ENCODE measurements at regions not wholly inside any gene's neighbourhood (a gene's known extent, or its start where the extent isn't known, plus 50 kb on each side); places are given as distances from the start of the nearest gene placed in this dataset.

DNA sequence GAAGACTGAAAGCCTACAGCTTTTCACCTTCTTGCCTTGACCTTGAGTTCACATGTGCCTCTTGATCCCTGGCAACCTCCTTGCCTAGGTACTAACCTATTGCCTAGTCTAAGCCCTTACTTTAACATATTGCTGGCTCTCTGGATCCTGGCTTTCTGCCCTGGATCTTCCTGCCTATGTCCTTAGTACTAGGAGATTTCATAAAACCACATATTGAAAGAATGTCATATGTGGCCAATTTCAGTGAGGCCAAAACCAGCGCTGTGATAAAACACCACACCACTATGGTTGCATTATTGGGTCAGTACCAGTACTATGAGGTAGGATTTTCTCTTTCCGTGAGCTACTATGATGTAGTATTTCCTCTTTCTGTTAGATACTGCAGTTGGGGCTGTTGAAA, 80.4 kb downstream of the CT47B1 start:
- TF ChIP-seq TAF1 (conservative IDR thresholded peaks at IDR 0.05): no peak
- TF ChIP-seq RAD21 (IDR thresholded peaks at IDR 0.05): no peak
- TF ChIP-seq, protein P1, sequence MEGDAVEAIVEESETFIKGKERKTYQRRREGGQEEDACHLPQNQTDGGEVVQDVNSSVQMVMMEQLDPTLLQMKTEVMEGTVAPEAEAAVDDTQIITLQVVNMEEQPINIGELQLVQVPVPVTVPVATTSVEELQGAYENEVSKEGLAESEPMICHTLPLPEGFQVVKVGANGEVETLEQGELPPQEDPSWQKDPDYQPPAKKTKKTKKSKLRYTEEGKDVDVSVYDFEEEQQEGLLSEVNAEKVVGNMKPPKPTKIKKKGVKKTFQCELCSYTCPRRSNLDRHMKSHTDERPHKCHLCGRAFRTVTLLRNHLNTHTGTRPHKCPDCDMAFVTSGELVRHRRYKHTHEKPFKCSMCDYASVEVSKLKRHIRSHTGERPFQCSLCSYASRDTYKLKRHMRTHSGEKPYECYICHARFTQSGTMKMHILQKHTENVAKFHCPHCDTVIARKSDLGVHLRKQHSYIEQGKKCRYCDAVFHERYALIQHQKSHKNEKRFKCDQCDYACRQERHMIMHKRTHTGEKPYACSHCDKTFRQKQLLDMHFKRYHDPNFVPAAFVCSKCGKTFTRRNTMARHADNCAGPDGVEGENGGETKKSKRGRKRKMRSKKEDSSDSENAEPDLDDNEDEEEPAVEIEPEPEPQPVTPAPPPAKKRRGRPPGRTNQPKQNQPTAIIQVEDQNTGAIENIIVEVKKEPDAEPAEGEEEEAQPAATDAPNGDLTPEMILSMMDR (IDR thresholded peaks at IDR 0.05; ENCODE audit: low read depth, low read length, missing input control): no peak
- no peak for TF ChIP-seq YY1 (IDR thresholded peaks at IDR 0.05)
- TF ChIP-seq, protein P2, sequence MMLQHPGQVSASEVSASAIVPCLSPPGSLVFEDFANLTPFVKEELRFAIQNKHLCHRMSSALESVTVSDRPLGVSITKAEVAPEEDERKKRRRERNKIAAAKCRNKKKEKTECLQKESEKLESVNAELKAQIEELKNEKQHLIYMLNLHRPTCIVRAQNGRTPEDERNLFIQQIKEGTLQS (IDR thresholded peaks at IDR 0.05): no peak
- TF ChIP-seq SP1 (IDR thresholded peaks at IDR 0.05): no peak

Data from liver (tissue), 3 donors.